Esophagus muscularis mucosa (tissue), 4 donors: ENCODE measurements at regions not wholly inside any gene's neighbourhood (a gene's known extent, or its start where the extent isn't known, plus 50 kb on each side); places are given as distances from the start of the nearest gene placed in this dataset.

ENCODE experiments used
- EP300 ChIP-seq: sonication (generic); formaldehyde crosslinking; IDR thresholded peaks from one replicate; pipeline ENCODE4 v1.6.1; 2017; ENCODE audit warnings: antibody characterized with exemption
- POLR2A ChIP-seq: fragments of 450-650 bp; IDR thresholded peaks from one replicate; pipeline ENCODE4 v1.6.1; 2017; ENCODE audit warnings: antibody characterized with exemption, moderate library complexity, mild to moderate bottlenecking, low read depth
- TF ChIP-seq, protein P1 (sequence below), 3 experiments: fragments of 200-600 bp in 2 of 3; fragments of 450-650 bp in 1 of 3; sonication (generic) in 2 of 3; IDR thresholded peaks; one replicate each; pipeline ENCODE4 v1.5.1; 2017 to 2019; ENCODE audit warnings: antibody characterized with exemption in 3 of 3, mild to moderate bottlenecking in 2 of 3, moderate library complexity in 1 of 3

DNA sequence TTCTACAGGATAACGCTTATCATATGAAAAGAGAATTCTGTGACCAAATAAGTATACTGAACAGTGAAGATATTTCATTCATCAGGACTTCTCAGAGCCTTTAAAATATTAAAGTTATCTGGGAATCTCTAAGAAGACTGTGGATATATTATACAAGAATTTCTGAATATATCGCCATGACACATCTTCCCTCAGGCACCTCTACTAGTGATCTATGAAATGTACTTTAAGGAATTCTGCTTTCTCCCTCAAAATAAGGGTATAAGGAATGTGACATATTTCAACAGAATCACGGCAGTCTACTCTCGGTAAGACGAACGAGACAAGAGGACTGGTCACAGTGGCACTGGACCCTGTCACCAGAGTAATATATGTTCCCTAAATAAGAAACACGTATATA is 504.2 kb upstream of the PHF14 start:
- TF ChIP-seq, protein P1, sequence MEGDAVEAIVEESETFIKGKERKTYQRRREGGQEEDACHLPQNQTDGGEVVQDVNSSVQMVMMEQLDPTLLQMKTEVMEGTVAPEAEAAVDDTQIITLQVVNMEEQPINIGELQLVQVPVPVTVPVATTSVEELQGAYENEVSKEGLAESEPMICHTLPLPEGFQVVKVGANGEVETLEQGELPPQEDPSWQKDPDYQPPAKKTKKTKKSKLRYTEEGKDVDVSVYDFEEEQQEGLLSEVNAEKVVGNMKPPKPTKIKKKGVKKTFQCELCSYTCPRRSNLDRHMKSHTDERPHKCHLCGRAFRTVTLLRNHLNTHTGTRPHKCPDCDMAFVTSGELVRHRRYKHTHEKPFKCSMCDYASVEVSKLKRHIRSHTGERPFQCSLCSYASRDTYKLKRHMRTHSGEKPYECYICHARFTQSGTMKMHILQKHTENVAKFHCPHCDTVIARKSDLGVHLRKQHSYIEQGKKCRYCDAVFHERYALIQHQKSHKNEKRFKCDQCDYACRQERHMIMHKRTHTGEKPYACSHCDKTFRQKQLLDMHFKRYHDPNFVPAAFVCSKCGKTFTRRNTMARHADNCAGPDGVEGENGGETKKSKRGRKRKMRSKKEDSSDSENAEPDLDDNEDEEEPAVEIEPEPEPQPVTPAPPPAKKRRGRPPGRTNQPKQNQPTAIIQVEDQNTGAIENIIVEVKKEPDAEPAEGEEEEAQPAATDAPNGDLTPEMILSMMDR (IDR thresholded peaks at IDR 0.05): no peak
- no peak for TF ChIP-seq POLR2A
- no peak for TF ChIP-seq EP300
